K562 (cell line): ENCODE measurements at regions not wholly inside any gene's neighbourhood (a gene's known extent, or its start where the extent isn't known, plus 50 kb on each side); places are given as distances from the start of the nearest gene placed in this dataset.

Source experiments
- ATAC-seq: fragments of 200-7000 bp; cut with Tn5 transposase; 3 replicates; pipeline ENCODE4 v1.9.1; 2020; ENCODE audit warnings: moderate library complexity
- BruUV-seq: library from RNA; stranded (reverse); fragments of 400-500 nt; replicated peaks from 2 replicates; lab custom pipeline; 2021; lab: Mats Ljungman, UMichigan
- CTCF ChIA-PET: fragments of 300-600 bp; formaldehyde crosslinking; extraction: SDS; loops from one replicate; lab custom pipeline; 2021; ENCODE audit warnings: low intra/inter-chr PET ratio; lab: Yijun Ruan, JAX
- POLR2A ChIA-PET: fragments of 300-600, 350-650 bp; sonication (Branson Sonifier 250); formaldehyde crosslinking; extraction: SDS; loops from one replicate; lab custom pipeline; 2021; ENCODE audit warnings: antibody characterized with exemption, inconsistent platforms; lab: Yijun Ruan, JAX
- DNase-seq, 4 experiments: peaks; one replicate each; pipeline versions ENCODE4 v3.0.0 to v3.0.0-alpha.2; 2011 to 2018; ENCODE audit warnings: low spot score in 3 of 4, mixed read lengths in 3 of 4; ENCODE audit errors: extremely low read depth in 1 of 4
- FAIRE-seq: peaks from 2 replicates; lab custom pipeline; 2011; peaks lifted over from hg19 to GRCh38; lab: Jason Lieb, UNC
- H2AFZ ChIP-seq: 2 replicates; pipeline ENCODE4 v1.6.0; 2011; ENCODE audit warnings: low read depth, low read length, control low read depth, inconsistent platforms
- H3K27ac ChIP-seq: fragments of 200-600 bp; 3 replicates; pipeline ENCODE4 v1.8.0; 2011; ENCODE audit warnings: low read depth, mild to moderate bottlenecking, control low read depth, inconsistent platforms, low read length, moderate library complexity, mixed read lengths; ENCODE audit errors: extremely low read depth
- H3K27me3 ChIP-seq, 2 experiments: fragments of 300-600 bp in 1 of 2; 2 replicates in 1 of 2; 3 replicates in 1 of 2; pipeline versions ENCODE4 v1.6.0 to v1.8.0; 2011; ENCODE audit warnings: inconsistent platforms in 2 of 2, low read length in 2 of 2, mild to moderate bottlenecking in 1 of 2, mixed read lengths in 1 of 2, moderate library complexity in 1 of 2; ENCODE audit not compliant: control insufficient read depth in 2 of 2, insufficient read depth in 2 of 2
- H3K36me3 ChIP-seq: fragments of 300-600 bp; 3 replicates; pipeline ENCODE4 v1.8.0; 2011; ENCODE audit warnings: mild to moderate bottlenecking, low read length, inconsistent platforms; ENCODE audit not compliant: control insufficient read depth, insufficient read depth
- H3K4me1 ChIP-seq, 2 experiments: fragments of 200-600 bp in 1 of 2; replicated peaks in 1 of 2; 2 replicates in 1 of 2; 3 replicates in 1 of 2; pipeline versions ENCODE4 v1.5.1 to v1.8.0; 2011; ENCODE audit warnings: inconsistent platforms in 2 of 2, low read length in 2 of 2, mild to moderate bottlenecking in 1 of 2, mixed read lengths in 1 of 2, moderate library complexity in 1 of 2; ENCODE audit not compliant: control insufficient read depth in 2 of 2, insufficient read depth in 2 of 2
- H3K4me2 ChIP-seq: 2 replicates; pipeline ENCODE4 v1.6.1; 2011; ENCODE audit warnings: low read length, control low read depth, inconsistent platforms, mixed read lengths; ENCODE audit not compliant: insufficient read depth
- H3K4me3 ChIP-seq: fragments of 200-600 bp; sonication (generic), shearing (Covaris generic); 2 replicates; pipeline ENCODE4 v1.5.1; 2016; ENCODE audit warnings: control low read depth, inconsistent platforms
- H3K79me2 ChIP-seq: fragments of 200-600 bp; 3 replicates; pipeline ENCODE4 v1.8.0; 2011; ENCODE audit warnings: low read length, inconsistent platforms; ENCODE audit not compliant: control insufficient read depth, insufficient read depth
- H3K9ac ChIP-seq, 2 experiments: 2 replicates each; pipeline versions ENCODE4 v1.6.0 to v1.6.1; 2011; ENCODE audit warnings: low read depth in 2 of 2, low read length in 2 of 2, control low read depth in 1 of 2, inconsistent platforms in 1 of 2, mild to moderate bottlenecking in 1 of 2, mixed read lengths in 1 of 2; ENCODE audit not compliant: insufficient read depth in 1 of 2
- H3K9me1 ChIP-seq: one replicate; pipeline ENCODE4 v1.6.0; 2011; ENCODE audit warnings: inconsistent platforms, mild to moderate bottlenecking, low read length, moderate library complexity; ENCODE audit not compliant: control insufficient read depth, insufficient read depth
- H3K9me3 ChIP-seq: replicated peaks from 2 replicates; pipeline ENCODE4 v1.5.1; 2011; ENCODE audit warnings: low read depth, low read length, inconsistent platforms; ENCODE audit not compliant: control insufficient read depth, insufficient read depth
- H4K20me1 ChIP-seq: replicated peaks from 2 replicates; pipeline ENCODE4 v1.6.1; 2011; ENCODE audit warnings: low read length, inconsistent platforms, mixed read lengths; ENCODE audit not compliant: control insufficient read depth, insufficient read depth
- BCLAF1 ChIP-seq, 2 experiments: fragments of 450-650 bp in 1 of 2; IDR thresholded peaks; 2 replicates each; pipeline ENCODE4 v1.6.1; 2011 to 2017; ENCODE audit warnings: low read depth in 2 of 2, antibody characterized with exemption in 1 of 2, borderline replicate concordance in 1 of 2, low read length in 1 of 2, mild to moderate bottlenecking in 1 of 2, mixed read lengths in 1 of 2; ENCODE audit not compliant: control insufficient read depth in 1 of 2
- CEBPZ ChIP-seq: fragments of 150-350 bp; IDR thresholded peaks from 2 replicates; pipeline ENCODE4 v1.6.1; 2014; ENCODE audit warnings: low read depth, mild to moderate bottlenecking, low read length, borderline replicate concordance
- NR4A1 ChIP-seq, 2 experiments: fragments of 250-450 bp in 1 of 2; fragments of 450-650 bp in 1 of 2; sonication (Bioruptor Pico) in 1 of 2; IDR thresholded peaks; 2 replicates each; pipeline versions ENCODE4 v1.4.0 to v1.6.1; 2016 to 2020; ENCODE audit warnings: mild to moderate bottlenecking in 2 of 2, missing compliant biosample characterization in 1 of 2, missing genetic modification characterization in 1 of 2, moderate library complexity in 1 of 2
- WGBS: fragments of 100-300 bp; shearing (Covaris generic); methylation state at CpG from one replicate; pipeline ENCODE4 v1.1.6; 2016; ENCODE audit warnings: low coverage, mixed read lengths; ENCODE audit not compliant: insufficient coverage; ENCODE audit errors: missing lambda C conversion rate; 5-methylcytosine and 5-hydroxymethylcytosine counted together
- in situ Hi-C: fragments of 300-500 bp; cut with MboI; formaldehyde crosslinking; loops from 4 replicates; pipeline ENCODE4 v1.15.0; 2018; ENCODE audit warnings: inconsistent platforms, mixed read lengths
- intact Hi-C: fragments of 100-400 bp; cut with micrococcal nuclease; formaldehyde crosslinking; loops from 2 replicates; pipeline ENCODE4 v1.14.2; 2022

GRCh38 chr12:43216490-43216889 lies 335.5 kb downstream of the ADAMTS20 start:
- Histone ChIP-seq H3K4me2 (no peak overlapping the region), H3K36me3 (no peaks in the 10 kb centered on the region), H4K20me1 (no peaks in the 10 kb centered on the region)
- FAIRE-seq, result no peak
- intact Hi-C loops, result no loop called here
- TF ChIP-seq BCLAF1 (IDR thresholded peaks at IDR 0.05; ENCODE audit: borderline replicate concordance in 1 of 2, control insufficient read depth in 1 of 2, low read depth in 2 of 2, low read length in 1 of 2) (no peak), CEBPZ (no peak), NR4A1 (CRISPR knock-in tag; IDR thresholded peaks at IDR 0.05) (no peak), NR4A1 (tag; IDR thresholded peaks at IDR 0.05) (no peak)
- TF ChIP-seq, all 486 proteins: peak for 0
- H3K79me2 ChIP-seq, result no peaks in the 10 kb centered on the region
- POLR2A ChIA-PET, result no interaction called here
- DNase-seq, result no peak
- no peak overlapping the region for H3K4me3 ChIP-seq
- 0% methylated on average over 1 of the region's 1 CpG for WGBS
- no peak overlapping the region for H3K27ac ChIP-seq
- H3K4me1 ChIP-seq, result no peaks in the 10 kb centered on the region
- H3K9me3 ChIP-seq, result no peaks in the 10 kb centered on the region
- CTCF ChIA-PET, result no interaction called here
- H3K9me1 ChIP-seq, result no peaks in the 10 kb centered on the region
- in situ Hi-C loops, result no loop called here
- no peaks in the 10 kb centered on the region for H3K27me3 ChIP-seq
- ATAC-seq, result no peak
- no TSS peak for BruUV-seq
- no peak overlapping the region for H3K9ac ChIP-seq
- no peak overlapping the region for H2AFZ ChIP-seq
